Activated naive CD4-positive, alpha-beta T cell treated with anti-CD3 and anti-CD28 coated beads, Interleukin-2, amount 10 ng/mL, durations not matched to agents 7 days and 5 days (primary cell): ENCODE measurements at regions not wholly inside any gene's neighbourhood (a gene's known extent, or its start where the extent isn't known, plus 50 kb on each side); places are given as distances from the start of the nearest gene placed in this dataset.
"Not testable (repeated sequence)": the region's sequence is repeated elsewhere in the genome, so short reads cannot be mapped to it uniquely, and the experiment has no call there.

Source experiments
- CTCF ChIA-PET: fragments of 350-600 bp; sonication (Branson Sonifier 250); formaldehyde crosslinking; loops from one replicate; lab custom pipeline; 2021; ENCODE audit warnings: antibody characterized with exemption; lab: Charles Lee
- DNase-seq: peaks from one replicate; pipeline ENCODE4 v3.0.0-alpha.2; 2020
- H3K27ac Mint-ChIP-seq: one replicate; pipeline ENCODE4 v1.8.0; 2021; ENCODE audit warnings: mild to moderate bottlenecking, moderate library complexity, mixed read lengths
- H3K27me3 Mint-ChIP-seq: one replicate; pipeline ENCODE4 v1.8.0; 2021; ENCODE audit warnings: mild to moderate bottlenecking, mixed read lengths
- H3K36me3 Mint-ChIP-seq: one replicate; pipeline ENCODE4 v1.8.0; 2021; ENCODE audit warnings: mixed read lengths
- H3K4me1 Mint-ChIP-seq: one replicate; pipeline ENCODE4 v1.8.0; 2021; ENCODE audit warnings: mixed read lengths
- H3K4me3 Mint-ChIP-seq: one replicate; pipeline ENCODE4 v1.8.0; 2021; ENCODE audit warnings: mild to moderate bottlenecking, moderate library complexity, mixed read lengths
- H3K9me3 Mint-ChIP-seq: one replicate; pipeline ENCODE4 v1.8.0; 2021; ENCODE audit warnings: mixed read lengths

- H3K36me3 Mint-ChIP-seq, H3K27ac Mint-ChIP-seq, H3K4me3 Mint-ChIP-seq, H3K4me1 Mint-ChIP-seq, CTCF ChIA-PET, H3K27me3 Mint-ChIP-seq, DNase-seq, H3K9me3 Mint-ChIP-seq: not testable (repeated sequence)
Measured at GRCh38 chr9:41034699-41035197, 93.7 kb downstream of the FOXD4L6 start.

GRCh38 chr9:41033877-41034276 lies 94.6 kb downstream of the FOXD4L6 start:
- H3K9me3 Mint-ChIP-seq, H3K4me3 Mint-ChIP-seq, H3K4me1 Mint-ChIP-seq, H3K36me3 Mint-ChIP-seq, DNase-seq, H3K27me3 Mint-ChIP-seq, H3K27ac Mint-ChIP-seq, CTCF ChIA-PET: not testable (repeated sequence)

DNA sequence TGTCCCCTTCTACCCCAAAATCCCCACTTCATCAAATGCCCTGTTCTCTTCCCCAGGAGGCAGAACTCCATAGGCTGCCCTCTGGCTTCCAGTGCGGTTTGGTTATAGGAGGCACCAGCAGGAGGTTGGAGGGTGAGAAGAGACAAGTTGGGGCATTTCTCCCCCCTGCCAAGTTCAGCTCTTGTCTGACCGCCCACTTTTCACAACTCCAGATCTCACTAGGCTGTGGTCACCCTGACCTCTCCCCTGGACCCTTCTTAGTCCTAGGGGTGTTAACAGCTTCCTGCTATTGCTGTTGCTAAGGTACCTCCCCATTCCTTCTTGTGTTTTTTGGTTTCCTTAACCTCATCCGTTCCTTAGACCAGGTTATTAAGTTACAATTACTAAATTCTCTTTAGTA lies 95.1 kb downstream of the FOXD4L6 start:
- CTCF ChIA-PET, H3K27ac Mint-ChIP-seq, H3K4me1 Mint-ChIP-seq, H3K27me3 Mint-ChIP-seq, H3K9me3 Mint-ChIP-seq, DNase-seq, H3K36me3 Mint-ChIP-seq, H3K4me3 Mint-ChIP-seq: not testable (repeated sequence)

GRCh38 chr9:41026912-41027676 lies 101.4 kb downstream of the FOXD4L6 start:
- DNase-seq, H3K4me3 Mint-ChIP-seq, H3K36me3 Mint-ChIP-seq, H3K9me3 Mint-ChIP-seq, H3K27ac Mint-ChIP-seq, CTCF ChIA-PET, H3K4me1 Mint-ChIP-seq, H3K27me3 Mint-ChIP-seq: not testable (repeated sequence)

DNA sequence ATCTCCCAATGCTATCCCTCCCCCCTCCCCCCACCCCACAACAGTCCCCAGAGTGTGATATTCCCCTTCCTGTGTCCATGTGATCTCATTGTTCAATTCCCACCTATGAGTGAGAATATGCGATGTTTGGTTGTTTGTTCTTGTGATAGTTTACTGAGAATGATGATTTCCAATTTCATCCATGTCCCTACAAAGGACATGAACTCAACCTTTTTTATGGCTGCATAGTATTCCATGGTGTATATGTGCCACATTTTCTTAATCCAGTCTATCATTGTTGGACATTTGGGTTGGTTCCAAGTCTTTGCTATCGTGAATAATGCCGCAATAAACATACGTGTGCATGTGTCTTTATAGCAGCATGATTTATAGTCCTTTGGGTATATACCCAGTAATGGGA lies 106.1 kb downstream of the FOXD4L6 start:
- DNase-seq, H3K4me3 Mint-ChIP-seq, H3K27ac Mint-ChIP-seq, H3K36me3 Mint-ChIP-seq, H3K27me3 Mint-ChIP-seq, H3K4me1 Mint-ChIP-seq, H3K9me3 Mint-ChIP-seq, CTCF ChIA-PET: not testable (repeated sequence)

DNA sequence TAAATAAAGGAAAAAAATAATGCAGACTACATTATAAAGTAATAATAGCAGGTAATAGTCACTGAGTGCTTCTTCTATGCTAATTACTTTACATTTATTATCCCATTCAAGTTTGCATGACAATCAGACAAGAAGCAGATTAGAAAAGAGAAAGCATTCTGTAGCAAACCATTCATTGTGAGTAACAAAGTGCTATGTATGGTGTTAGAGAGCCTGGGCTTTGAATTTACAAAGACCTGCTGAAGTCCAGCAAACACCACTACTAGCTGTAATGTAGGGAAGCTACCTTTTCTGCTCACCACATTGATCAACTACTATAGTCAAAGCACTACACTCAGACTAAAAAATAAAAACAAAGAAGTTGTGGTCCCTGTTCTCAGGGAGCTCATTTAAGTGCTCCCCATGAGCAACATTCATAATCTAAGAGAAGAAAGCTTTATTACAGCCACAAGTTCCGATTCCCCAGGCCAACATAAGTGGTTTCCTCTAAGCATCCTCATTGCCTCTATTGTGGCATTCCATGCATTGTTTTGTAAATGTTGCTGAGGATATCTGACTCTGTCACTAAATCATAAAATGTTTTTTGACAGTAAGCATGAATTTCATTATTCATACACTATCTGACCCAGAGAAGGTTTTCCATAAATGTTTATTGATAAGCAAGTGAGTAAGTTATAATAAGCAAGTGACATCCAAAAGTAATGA lies 108.5 kb downstream of the FOXD4L6 start:
- H3K9me3 Mint-ChIP-seq, DNase-seq, H3K27me3 Mint-ChIP-seq, H3K4me1 Mint-ChIP-seq, H3K36me3 Mint-ChIP-seq, H3K27ac Mint-ChIP-seq, CTCF ChIA-PET, H3K4me3 Mint-ChIP-seq: not testable (repeated sequence)

DNA sequence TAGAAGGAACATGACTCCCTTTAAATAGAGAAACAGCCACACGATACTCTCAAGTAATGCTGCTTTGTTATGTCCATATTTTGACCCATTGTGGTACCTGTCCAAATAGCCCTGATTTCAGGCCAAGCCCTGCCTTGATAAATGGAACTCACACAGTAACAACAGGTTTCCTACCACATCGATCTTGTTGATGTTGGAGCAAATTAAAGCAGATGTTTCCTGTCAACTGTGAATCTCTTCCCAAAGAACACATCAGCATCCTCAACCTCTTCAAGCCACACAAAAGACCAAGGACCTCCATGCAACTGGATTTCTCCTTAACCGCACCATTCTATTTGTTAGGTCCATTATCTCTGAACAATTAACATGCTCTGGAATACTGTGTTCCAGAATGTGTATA lies 109.5 kb downstream of the FOXD4L6 start:
- DNase-seq, H3K27me3 Mint-ChIP-seq, CTCF ChIA-PET, H3K9me3 Mint-ChIP-seq, H3K4me1 Mint-ChIP-seq, H3K4me3 Mint-ChIP-seq, H3K27ac Mint-ChIP-seq: not testable (repeated sequence)
- H3K36me3 Mint-ChIP-seq: peaks cover 13% of the 10 kb centered on the region

DNA sequence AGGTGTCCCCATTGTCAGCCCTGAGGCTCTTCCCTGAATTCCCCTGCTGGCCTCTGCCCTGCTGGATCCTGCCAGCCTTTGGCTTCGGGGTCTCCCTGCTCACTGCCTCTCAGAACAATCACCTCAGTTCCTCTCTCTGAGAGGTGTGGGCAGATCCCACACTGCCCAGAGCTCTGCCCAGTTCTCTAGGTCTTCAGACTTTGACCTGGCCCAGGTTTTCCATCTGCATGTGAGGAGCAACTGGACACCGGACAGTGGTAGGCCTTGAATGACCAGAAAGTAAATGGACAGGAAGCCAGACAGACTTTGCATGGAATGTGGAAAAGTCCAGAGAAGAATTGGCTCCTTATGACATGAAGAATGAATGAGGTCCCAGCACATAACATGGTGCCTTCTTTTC lies 111.8 kb downstream of the FOXD4L6 start:
- H3K27me3 Mint-ChIP-seq, CTCF ChIA-PET, H3K4me1 Mint-ChIP-seq, H3K9me3 Mint-ChIP-seq, H3K4me3 Mint-ChIP-seq, DNase-seq, H3K27ac Mint-ChIP-seq: not testable (repeated sequence)
- H3K36me3 Mint-ChIP-seq: peaks cover 24% of the 10 kb centered on the region

DNA sequence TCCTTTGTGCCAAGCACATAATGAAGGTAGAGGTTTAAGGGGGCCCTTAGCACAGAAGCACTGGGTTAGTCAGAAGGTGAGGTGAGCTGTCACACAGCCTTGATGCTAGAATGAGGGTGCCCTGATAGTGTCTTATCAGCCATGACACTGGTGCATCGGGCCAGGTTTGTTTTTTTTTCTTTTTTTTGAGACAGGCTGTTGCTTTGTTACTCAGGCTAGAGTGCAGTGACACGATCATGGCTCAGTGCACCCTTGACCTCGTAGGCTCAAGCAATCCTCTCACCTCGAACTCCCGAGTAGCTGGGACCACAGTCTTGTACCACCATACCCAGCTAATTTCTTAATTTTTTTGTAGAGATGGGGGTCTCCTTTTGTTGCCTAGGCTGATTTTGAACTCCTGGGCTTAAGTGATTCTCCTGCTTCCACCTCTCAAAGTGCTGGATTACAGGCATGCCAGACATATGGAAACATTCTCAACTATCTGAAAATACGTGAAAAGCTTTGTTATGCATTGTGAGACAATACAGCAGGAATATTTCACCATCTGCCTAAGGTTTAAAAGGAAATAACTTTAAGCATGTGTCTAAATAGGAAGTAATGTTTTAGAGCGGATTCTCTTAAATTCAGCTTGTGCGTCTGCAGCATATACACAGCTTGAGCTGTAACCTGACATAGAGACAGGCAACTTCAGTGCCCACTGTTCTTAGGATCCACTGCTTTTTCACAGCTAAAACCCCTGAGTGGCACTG lies 128.4 kb downstream of the FOXD4L6 start:
- DNase-seq, H3K9me3 Mint-ChIP-seq, H3K27me3 Mint-ChIP-seq, H3K4me3 Mint-ChIP-seq, H3K27ac Mint-ChIP-seq: not testable (repeated sequence)
- CTCF ChIA-PET: interaction anchor here (1.0 kb wide), 1 partner anchor 8 kb away, joined by 5 read pairs; no protein-coding TSS in a partner anchor
- peaks cover 45% of the 10 kb centered on the region for H3K36me3 Mint-ChIP-seq
- peaks cover 34% of the 10 kb centered on the region for H3K4me1 Mint-ChIP-seq

DNA sequence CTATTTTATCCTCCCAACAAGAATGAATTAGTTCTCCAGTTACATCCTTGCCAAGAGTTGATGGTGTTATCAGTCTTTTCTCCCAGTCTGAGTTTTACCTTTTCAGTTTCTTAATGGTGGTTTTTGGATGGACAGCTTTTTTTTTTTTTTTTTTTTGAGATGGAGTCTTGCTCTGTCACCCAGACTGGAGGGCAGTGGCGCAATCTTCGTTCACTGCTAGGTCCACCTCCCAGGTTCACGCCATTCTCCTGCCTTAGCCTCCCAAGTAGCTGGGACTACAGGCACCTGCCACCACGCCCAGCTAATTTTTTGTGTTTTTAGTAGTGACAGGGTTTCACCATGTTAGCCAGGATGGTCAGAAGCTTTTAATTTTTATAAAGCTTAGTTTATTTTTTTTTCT lies 133.0 kb downstream of the FOXD4L6 start:
- CTCF ChIA-PET, H3K27me3 Mint-ChIP-seq, H3K27ac Mint-ChIP-seq, DNase-seq, H3K4me3 Mint-ChIP-seq, H3K9me3 Mint-ChIP-seq: not testable (repeated sequence)
- Mint-ChIP-seq H3K36me3 (peaks cover 36% of the 10 kb centered on the region), H3K4me1 (peaks cover 45% of the 10 kb centered on the region)

- H3K4me3 Mint-ChIP-seq, DNase-seq, H3K9me3 Mint-ChIP-seq, CTCF ChIA-PET, H3K27me3 Mint-ChIP-seq: not testable (repeated sequence)
- H3K36me3 Mint-ChIP-seq: peaks cover 35% of the 10 kb centered on the region
- peaks cover 47% of the 10 kb centered on the region for H3K4me1 Mint-ChIP-seq
- peak overlapping the region; percentile 4 for H3K27ac Mint-ChIP-seq
Measured at GRCh38 chr9:40993842-40994241, 134.6 kb downstream of the FOXD4L6 start.

DNA sequence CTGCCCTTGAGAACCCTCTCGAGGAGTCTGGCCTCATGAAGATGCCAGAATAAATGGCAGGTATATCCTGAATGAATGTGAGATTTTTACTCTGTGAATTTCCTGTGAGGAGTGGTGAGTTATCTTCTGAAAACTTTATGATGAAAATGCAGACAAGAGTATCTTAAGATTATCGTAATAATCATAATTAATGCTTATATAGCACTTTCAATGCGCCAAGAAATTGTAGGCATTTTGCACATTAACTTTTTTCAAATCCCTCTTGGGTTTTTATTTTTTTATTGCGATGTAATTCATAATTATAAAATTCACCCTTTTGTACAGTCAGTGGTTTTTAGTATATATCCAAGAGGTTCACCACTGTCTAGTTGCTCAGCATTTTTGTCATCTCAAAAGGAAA lies 135.1 kb downstream of the FOXD4L6 start:
- CTCF ChIA-PET, H3K4me3 Mint-ChIP-seq, H3K27me3 Mint-ChIP-seq, H3K9me3 Mint-ChIP-seq, H3K27ac Mint-ChIP-seq, DNase-seq: not testable (repeated sequence)
- Mint-ChIP-seq H3K4me1 (peaks cover 43% of the 10 kb centered on the region), H3K36me3 (peaks cover 35% of the 10 kb centered on the region)

- H3K4me1 Mint-ChIP-seq: peaks cover 37% of the 10 kb centered on the region
- H3K9me3 Mint-ChIP-seq, H3K4me3 Mint-ChIP-seq, H3K27ac Mint-ChIP-seq, H3K27me3 Mint-ChIP-seq, DNase-seq: not testable (repeated sequence)
- H3K36me3 Mint-ChIP-seq: peaks cover 38% of the 10 kb centered on the region
- CTCF ChIA-PET: interaction anchor here (1.0 kb wide), 1 partner anchor 8 kb away, joined by 5 read pairs; no protein-coding TSS in a partner anchor
Measured at GRCh38 chr9:40992472-40992821, 136.0 kb downstream of the FOXD4L6 start.

DNA sequence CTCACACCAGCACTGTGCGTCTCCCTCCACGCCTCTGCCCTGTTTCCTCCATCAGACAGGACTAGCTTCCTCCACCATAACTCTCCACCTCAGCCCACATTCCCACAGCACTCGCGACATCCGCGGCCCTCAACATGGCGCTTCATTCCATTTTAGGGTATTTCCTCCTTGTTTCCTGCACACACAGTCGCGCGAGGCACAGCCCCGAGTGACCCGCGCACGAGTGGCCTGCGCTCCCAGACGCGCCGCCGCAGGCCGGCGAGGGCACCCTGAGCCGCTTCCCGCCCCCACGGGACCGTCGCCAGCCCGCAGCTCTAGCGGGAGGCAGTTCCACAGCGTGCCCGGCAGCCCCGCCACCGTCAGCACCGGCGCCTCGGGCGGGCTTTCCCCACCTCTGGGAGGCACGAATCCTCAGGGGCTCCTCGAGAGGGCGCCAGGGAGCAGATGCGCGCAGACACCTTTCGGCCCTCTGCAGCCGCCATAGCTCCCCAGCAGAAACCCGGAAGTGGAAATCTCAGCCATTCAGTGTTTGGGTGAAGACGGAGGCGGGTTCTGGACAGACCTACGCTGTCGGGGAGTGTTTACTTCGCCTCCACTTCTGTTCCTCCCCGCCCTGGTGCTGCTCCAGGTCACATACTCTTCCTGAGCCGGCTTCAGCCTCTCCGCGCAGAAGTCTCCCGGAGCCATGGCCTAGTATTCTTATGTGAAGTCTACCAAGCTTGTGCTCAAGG lies 136.6 kb downstream of the FOXD4L6 start:
- Mint-ChIP-seq H3K4me1 (peaks cover 34% of the 10 kb centered on the region), H3K36me3 (peaks cover 34% of the 10 kb centered on the region)
- not testable (repeated sequence) for H3K27ac Mint-ChIP-seq, H3K9me3 Mint-ChIP-seq, H3K4me3 Mint-ChIP-seq, H3K27me3 Mint-ChIP-seq
- peak; percentile 99 for DNase-seq
- CTCF ChIA-PET: interaction anchor here (1.0 kb wide), 1 partner anchor 9 kb away, joined by 5 read pairs; no protein-coding TSS in a partner anchor
